ENCODE measurements at regions not wholly inside any gene's neighbourhood (a gene's known extent, or its start where the extent isn't known, plus 50 kb on each side); places are given as distances from the start of the nearest gene placed in this dataset.

DNA sequence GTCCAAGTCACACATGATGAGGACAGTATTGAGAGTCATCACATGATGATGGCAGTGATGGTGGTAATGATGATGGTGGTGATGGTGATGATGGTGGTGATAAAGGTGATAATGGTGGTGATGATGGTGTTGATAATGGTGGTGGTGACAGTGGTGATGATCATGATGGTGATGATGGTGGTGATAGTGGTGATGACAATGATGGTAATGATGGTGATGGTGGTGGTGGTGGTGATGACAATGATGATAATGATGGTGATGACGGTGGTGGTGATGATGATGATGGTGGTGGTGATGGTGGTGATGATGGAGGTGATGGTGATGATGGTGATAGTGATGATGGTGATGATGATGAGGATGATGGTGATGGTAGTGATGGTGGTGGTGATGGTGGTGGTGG is 190.2 kb upstream of the ZNF469 start:
- Histone ChIP-seq H3K4me2 (ENCODE audit: insufficient read depth in 1 of 2, low read depth in 2 of 2, low read length in 2 of 2) (no peak overlapping the region), H2AK5ac (ENCODE audit: low read depth, low read length) (no peak overlapping the region; the same call in 1 of the 2 replicates), H3K56ac (replicated peaks; ENCODE audit: insufficient read length, low read depth, low read length) (no peak overlapping the region), H2BK120ac (replicated peaks; ENCODE audit: low read depth, low read length) (no peak overlapping the region), H2BK5ac (ENCODE audit: low read depth, low read length) (no peak overlapping the region), H2AFZ (ENCODE audit: low read length) (no peak overlapping the region), H3K79me2 (ENCODE audit: control insufficient read depth in 1 of 2, insufficient read depth in 2 of 2, low read length in 2 of 2) (no peaks in the 10 kb centered on the region), H4K5ac (ENCODE audit: insufficient read length, low read depth, low read length) (no peak overlapping the region), H3K4me3 (ENCODE audit: extremely low read depth in 1 of 4, insufficient read depth in 2 of 4, low read depth in 3 of 4, low read length in 4 of 4) (no peak overlapping the region), H3K18ac (ENCODE audit: extremely low read depth, low read length) (no peak overlapping the region), H4K91ac (replicated peaks; ENCODE audit: insufficient read length, low read length) (no peak overlapping the region), H3K27ac (ENCODE audit: low read depth, low read length) (no peak overlapping the region), H3K27me3 (replicated peaks in 1 of 4; ENCODE audit: control insufficient read depth in 3 of 4, extremely low read depth in 1 of 4, insufficient read depth in 3 of 4, low read length in 3 of 4) (no peaks in the 10 kb centered on the region), H3K79me1 (ENCODE audit: low read depth, low read length) (no peaks in the 10 kb centered on the region), H2BK12ac (ENCODE audit: low read depth, low read length) (no peak overlapping the region), H3K9ac (replicated peaks in 1 of 4; ENCODE audit: extremely low read depth in 1 of 4, low read depth in 3 of 4, low read length in 3 of 4) (no peak overlapping the region), H3K14ac (ENCODE audit: insufficient read length) (no peak overlapping the region), H3K23ac (ENCODE audit: insufficient read length) (no peak overlapping the region), H3K23me2 (ENCODE audit: low read depth, low read length) (peaks cover 8% of the 10 kb centered on the region; the same call in 1 of the 2 replicates), H3K4me1 (replicated peaks in 1 of 4; ENCODE audit: control insufficient read depth in 3 of 4, insufficient read depth in 4 of 4, low read length in 3 of 4) (peaks cover 0 to 2% (median 0%) of the 10 kb centered on the region in 4 experiments; a peak in 1 of 7 replicates), H4K8ac (ENCODE audit: extremely low read depth, insufficient read depth, low read length) (no peak overlapping the region), H4K20me1 (replicated peaks in 1 of 2; ENCODE audit: control insufficient read depth in 1 of 2, insufficient read depth in 2 of 2, low read length in 2 of 2) (no peaks in the 10 kb centered on the region), H3K9me3 (ENCODE audit: insufficient read depth in 2 of 2, low read depth in 1 of 2, low read length in 1 of 2) (peaks cover 6 to 9% of the 10 kb centered on the region in 2 experiments; a peak in 3 of 4 replicates), H2BK15ac (ENCODE audit: low read length) (no peak overlapping the region), H3K36me3 (ENCODE audit: control insufficient read depth in 2 of 4, insufficient read depth in 4 of 4, low read length in 3 of 4) (no peaks in the 10 kb centered on the region), H2BK20ac (ENCODE audit: low read length) (no peak overlapping the region), H3K4ac (replicated peaks; ENCODE audit: insufficient read length, low read depth, low read length) (no peak overlapping the region)
- no peak for DNase-seq (ENCODE audit: low read depth in 1 of 2, low spot score in 2 of 2)
- POLR2A ChIA-PET (ENCODE audit: partially characterized antibody), result no interaction called here
- WGBS, 2 experiments (ENCODE audit: extremely low coverage in 1 of 2, insufficient coverage in 1 of 2, insufficient read length in 1 of 2, insufficient replicate concordance in 2 of 2, low coverage in 1 of 2, low lambda C conversion rate in 2 of 2, missing lambda C conversion rate in 1 of 2), result 86% methylated on average over 1 of the region's 1 CpG; no CpG with 5 or more reads in 1 of the 2 experiments
- CTCF ChIA-PET (ENCODE audit: partially characterized antibody), result no interaction called here
- TF ChIP-seq POLR2A (IDR thresholded peaks at IDR 0.05; ENCODE audit: control extremely low read depth in 1 of 2, low read depth in 2 of 2, low read length in 2 of 2) (no peak), CBX8 (IDR thresholded peaks at IDR 0.05; ENCODE audit: borderline replicate concordance, low read depth, low read length) (no peak), ZNF274 (IDR thresholded peaks at IDR 0.05; ENCODE audit: borderline replicate concordance, extremely low read depth, low read length) (no peak), TAF1 (IDR thresholded peaks at IDR 0.05; ENCODE audit: low read depth, low read length) (no peak), CHD2 (IDR thresholded peaks at IDR 0.05; ENCODE audit: low read length) (no peak), CTBP2 (IDR thresholded peaks at IDR 0.05; ENCODE audit: borderline replicate concordance, insufficient read depth, insufficient read length, low read length) (no peak), POU5F1 (IDR thresholded peaks at IDR 0.05; ENCODE audit: low read depth, low read length) (no peak), FOSL1 (IDR thresholded peaks at IDR 0.05; ENCODE audit: insufficient read depth, low read depth, low read length) (no peak), JUND (IDR thresholded peaks at IDR 0.05; ENCODE audit: low read length) (no peak), YY1 (IDR thresholded peaks at IDR 0.05; ENCODE audit: low read depth, low read length) (no peak), RBBP5 (IDR thresholded peaks at IDR 0.05; ENCODE audit: borderline replicate concordance, low read depth, low read length) (no peak), PHF8 (conservative IDR thresholded peaks at IDR 0.05; ENCODE audit: low read depth, low read length) (no peak), EGR1 (IDR thresholded peaks at IDR 0.05; ENCODE audit: borderline replicate concordance, low read depth, low read length) (no peak)
- no peak for FAIRE-seq

Data from H1 (cell line).